ENCODE measurements at regions not wholly inside any gene's neighbourhood (a gene's known extent, or its start where the extent isn't known, plus 50 kb on each side); places are given as distances from the start of the nearest gene placed in this dataset.
"Not testable (repeated sequence)": the region's sequence is repeated elsewhere in the genome, so short reads cannot be mapped to it uniquely, and the experiment has no call there.

- DNase-seq = no peak
These were observed 484.4 kb downstream of the ATP23 start for GRCh38 chr12:58425481-58426392.

GRCh38 chr12:58426437-58426836 is 485.1 kb downstream of the ATP23 start:
- not testable (repeated sequence) for DNase-seq

DNA sequence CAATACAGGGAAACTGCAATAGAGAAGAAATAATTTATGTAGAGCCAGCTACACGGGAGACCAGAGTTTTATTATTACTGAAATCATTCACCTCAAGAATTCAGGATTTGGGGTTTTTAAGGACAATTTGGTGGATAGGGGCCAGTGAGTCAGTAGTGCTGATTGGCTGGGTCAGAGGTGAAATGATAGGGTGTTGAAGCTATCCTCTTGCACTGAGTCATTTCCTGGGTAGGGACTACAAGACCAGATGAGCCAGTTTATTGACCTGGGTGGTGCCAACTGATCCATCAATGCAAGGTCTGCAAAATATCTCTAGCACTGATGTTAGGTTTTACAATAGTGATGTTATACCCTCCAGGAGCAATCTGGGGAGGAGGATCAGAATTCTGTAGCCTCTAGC is 486.3 kb downstream of the LRIG3 start:
- DNase-seq = no peak

GRCh38 chr12:58434726-58435125 is 485.6 kb downstream of the LRIG3 start:
- DNase-seq = no peak

DNA sequence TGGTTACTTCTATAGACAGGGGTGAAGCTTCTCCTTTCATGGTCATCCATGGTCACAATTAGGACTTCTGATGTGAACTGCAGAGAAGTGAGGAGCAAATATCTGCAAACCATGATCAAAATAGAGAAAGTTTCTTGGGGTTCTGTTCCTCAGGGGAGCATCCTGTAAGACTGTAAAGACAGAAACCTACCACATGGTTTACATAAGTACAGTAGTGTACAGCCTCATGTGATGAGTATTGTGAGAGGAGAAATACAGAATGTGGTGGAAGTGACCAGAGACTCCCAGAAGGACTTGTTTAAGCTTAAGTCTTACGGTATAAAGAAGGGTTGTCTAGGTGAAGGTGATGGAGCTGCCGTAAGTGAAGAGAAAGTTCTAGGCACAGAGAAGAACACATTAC is 484.7 kb downstream of the LRIG3 start:
- no peak for DNase-seq

DNA sequence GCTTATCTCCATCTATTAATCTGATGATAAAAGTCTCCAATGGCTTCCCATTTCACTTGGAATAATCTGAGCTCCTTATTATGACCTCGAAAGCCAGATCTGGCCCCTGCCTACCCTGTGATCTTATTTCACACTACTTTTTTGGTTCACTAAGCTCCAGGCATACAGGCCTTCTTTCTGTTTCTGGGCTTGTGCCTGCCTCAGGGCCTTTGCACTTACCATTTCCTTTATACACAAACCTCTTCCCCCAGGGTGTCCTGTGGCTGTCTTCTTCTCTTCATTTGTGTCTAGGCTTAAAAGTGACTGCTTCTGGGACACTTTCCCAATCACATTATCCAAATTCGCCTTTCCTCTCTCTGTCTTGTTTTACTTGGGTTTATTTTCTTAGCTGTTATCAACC is 478.8 kb downstream of the LRIG3 start:
- DNase-seq = no peak

DNA sequence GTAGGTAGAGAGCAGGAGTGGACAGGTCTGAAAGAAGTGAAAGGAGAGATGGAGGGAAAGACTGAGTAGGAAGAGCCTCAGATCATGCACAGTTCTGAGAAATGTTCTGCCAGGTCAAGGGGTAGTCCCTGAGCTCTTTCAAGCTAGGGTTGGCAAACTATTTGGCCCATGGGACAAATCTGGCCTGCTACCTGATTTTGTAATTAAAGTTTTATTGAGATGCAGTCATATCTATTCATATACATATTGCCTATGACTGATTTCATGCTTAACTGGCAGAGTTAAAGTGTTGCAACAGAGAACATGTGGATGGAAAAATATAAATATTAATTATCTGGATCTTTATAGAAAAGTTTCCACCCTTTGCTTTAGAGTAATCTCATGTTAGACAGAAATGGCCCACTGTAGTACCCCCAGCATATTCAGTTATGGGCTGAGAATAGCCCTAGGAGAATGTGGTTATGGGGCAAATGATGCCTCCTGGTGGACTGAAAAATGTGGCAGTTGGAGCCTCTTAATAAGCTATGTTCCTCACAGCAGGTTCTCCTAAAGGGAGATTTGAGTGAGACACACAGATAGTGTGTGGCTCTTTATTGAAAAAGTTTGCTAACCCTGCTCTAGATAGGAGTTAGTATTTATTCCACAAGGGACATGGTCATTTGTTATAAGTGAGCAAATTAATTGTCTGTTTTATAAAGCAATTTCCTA is 476.9 kb downstream of the LRIG3 start:
- DNase-seq = no peak

- DNase-seq = no peak
These were observed 476.3 kb downstream of the LRIG3 start for GRCh38 chr12:58443981-58444371.

DNA sequence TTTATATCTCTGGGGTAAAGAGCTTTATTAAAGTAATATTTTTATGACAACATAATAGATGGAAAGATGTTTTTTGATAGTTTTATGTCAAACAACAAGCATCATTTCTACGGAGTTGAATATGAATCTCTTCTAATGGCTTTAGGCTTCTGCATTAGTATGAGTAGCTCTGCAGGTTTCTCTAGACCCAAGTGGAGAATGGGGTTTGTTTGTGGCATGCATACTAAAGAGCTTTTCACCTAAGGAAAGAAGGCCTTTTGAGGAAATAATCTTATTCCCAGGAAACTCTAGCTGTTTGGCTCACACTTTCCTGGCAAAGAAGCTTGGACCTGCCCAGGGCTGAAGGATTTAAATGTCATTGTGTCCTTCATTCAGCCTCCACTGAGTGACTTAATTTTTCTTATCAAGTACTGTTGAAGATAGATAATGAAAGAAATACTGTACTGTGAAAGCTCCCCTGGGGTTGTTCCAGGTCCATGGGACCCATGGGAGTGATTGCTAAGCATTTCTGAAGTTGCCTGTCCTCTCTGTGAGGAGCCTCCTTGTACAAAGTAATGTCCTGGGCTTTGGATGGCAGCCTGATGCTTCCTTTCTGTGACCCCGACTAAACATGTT is 469.3 kb downstream of the LRIG3 start:
- DNase-seq = no peak

GRCh38 chr12:58452546-58452945 is 467.8 kb downstream of the LRIG3 start:
- DNase-seq = no peak

DNA sequence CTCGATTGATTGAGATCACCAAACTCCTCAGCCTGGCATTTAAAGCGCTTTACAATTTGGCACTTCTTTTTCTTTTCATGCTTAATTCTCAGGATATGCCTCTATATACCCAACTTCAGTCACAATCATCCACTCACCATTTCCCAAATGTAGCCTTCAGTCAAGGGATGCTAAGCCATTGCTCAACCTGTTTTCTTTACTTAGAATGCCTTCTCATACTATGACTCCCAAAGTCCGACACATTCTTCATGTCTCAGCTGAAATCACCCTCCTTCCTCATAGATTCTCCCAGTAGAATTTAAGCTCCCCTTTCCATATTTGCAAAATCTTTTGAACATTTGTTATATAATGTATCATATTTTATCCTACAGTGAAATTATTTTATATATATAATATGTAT is 467.0 kb downstream of the LRIG3 start:
- DNase-seq = no peak

GRCh38 chr12:58455136-58455535 is 465.2 kb downstream of the LRIG3 start:
- no peak for DNase-seq

GRCh38 chr12:58458102-58458501 is 462.2 kb downstream of the LRIG3 start:
- no peak for DNase-seq

GRCh38 chr12:58459191-58459590 is 461.1 kb downstream of the LRIG3 start:
- no peak for DNase-seq

DNA sequence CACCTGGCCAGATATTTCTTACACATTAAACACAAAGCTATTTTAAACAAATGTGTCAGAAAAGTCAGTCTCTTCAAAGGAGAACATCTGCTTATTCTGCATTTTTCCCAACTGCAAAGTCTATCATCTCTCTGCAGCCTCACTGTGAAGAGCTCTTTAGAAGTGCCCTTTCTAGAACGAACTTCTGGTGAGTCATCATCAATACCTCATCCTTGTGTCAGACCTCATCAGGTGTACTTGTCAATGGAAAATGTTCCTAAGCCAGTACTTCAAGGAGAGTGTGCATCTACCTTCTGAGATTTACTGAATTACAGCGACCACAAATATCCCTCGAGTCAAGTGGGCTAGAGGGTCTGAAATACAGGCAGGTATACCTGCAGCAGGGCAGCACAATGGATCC is 457.3 kb downstream of the LRIG3 start:
- no peak for DNase-seq

DNA sequence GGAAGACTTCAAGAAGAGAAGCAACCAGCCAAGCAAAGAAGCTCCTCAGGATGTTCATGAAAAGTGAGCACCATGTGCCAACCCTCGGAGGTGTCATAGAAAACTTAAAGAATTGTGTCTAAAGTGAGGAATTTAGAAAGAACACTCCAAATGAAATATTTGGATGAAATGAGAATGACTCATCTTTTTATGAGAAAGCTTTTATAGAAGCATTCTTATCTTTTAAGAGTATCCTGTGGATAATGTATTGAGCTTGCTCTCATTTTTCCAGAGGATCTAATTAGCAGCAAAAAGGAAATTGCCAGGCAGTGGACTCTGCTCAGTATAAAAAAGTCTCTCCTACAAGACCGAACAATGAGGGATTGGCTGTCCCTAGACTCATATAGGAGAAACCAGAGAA is 454.9 kb downstream of the LRIG3 start:
- no peak for DNase-seq

GRCh38 chr12:58470266-58471010 is 449.9 kb downstream of the LRIG3 start:
- no peak for DNase-seq

DNA sequence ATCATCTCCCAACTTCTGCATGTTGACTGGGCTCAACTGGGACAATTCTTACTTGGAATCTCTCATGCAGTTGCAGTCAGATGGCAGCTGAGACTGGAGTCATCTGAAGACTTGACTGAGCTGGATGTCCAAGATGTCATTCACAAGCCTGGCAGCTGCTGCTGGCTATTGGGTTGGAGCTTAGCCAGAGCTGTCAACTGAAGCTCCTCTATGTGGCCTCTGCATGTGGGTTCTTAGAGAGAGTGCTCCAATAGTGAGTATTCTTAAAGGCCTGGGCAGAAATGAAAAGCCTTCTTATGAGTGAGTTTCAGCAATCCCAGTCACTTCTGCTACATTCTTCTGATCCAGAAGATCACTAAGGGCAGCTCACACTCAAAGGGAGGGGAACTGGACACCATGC is 440.9 kb downstream of the LRIG3 start:
- no peak for DNase-seq

GRCh38 chr12:58481811-58482210 is 438.5 kb downstream of the LRIG3 start:
- DNase-seq = no peak

DNA sequence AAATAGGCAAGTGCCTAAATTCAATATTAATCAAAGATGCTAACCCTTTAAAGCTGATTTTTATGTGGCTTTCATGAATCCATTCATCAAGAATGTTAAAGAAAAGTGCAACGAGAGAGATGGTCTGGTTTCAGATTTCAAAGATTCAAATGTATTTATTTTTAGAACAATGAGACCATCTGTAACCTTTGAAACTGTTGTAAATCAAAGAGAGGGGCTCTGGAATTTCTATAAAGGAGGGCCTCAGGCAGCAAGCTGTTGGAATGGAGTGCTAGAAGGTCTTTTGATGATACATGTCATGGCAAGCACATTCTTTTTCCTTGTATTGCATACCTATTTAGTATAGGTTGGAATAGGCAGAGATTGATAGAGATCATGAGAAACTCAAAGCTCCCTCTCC is 433.0 kb downstream of the LRIG3 start:
- peak; percentile 5 for DNase-seq

DNA sequence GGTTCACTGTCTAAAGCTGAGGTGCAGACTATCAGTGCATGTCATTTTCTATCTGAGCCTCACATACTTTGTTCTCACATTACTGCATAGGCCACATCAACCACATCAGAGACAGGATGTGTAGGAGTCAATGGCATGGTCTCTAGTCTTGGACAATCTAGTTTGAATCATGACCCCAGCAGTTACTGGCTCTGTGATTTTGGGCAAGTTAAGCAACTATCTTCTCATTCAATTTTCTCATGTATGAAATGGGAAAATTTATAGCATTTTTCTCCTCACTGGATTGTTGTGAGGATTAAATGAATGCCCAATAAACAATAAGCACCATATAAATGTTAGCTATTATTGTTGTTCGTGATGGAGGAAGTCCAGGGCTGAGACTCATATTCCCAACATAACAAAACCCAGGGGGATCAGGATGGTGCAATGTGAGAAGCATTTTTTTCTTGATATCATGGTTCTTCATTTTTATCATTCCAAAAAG is 432.6 kb downstream of the LRIG3 start:
- no peak for DNase-seq

DNA sequence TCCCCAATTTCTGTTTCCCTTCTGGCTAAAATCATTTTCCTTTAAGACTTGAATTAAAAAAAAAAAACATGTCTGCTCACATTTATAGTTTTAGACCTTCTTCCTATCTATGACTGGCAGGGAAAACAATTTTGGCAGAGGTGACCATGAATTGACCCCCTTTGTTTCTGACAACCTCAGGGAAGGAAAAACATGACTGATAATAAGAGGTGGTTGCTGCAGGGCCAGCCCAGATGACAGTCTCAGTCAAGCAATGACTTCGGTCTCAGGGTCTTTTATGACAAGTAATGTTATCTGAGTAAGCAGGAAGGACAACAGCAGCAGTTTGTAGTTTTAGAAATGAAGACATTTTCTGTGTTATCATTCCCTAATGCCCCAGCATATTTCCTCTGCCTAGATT is 430.9 kb downstream of the LRIG3 start:
- no peak for DNase-seq

GRCh38 chr12:58491306-58491705 is 429.0 kb downstream of the LRIG3 start:
- DNase-seq = no peak
